Endothelial cell of umbilical vein (primary cell): ENCODE measurements at regions not wholly inside any gene's neighbourhood (a gene's known extent, or its start where the extent isn't known, plus 50 kb on each side); places are given as distances from the start of the nearest gene placed in this dataset.
"Not testable (repeated sequence)": the region's sequence is repeated elsewhere in the genome, so short reads cannot be mapped to it uniquely, and the experiment has no call there.

ENCODE experiments used
- BruUV-seq: library from RNA; stranded (reverse); fragments of 400-500 nt; replicated peaks from 2 replicates; lab custom pipeline; 2021; lab: Mats Ljungman, UMichigan
- CTCF ChIA-PET: fragments of 300-600, 350-600 bp; sonication (Branson Sonifier 250); formaldehyde crosslinking; loops from one replicate; lab custom pipeline; 2021; ENCODE audit warnings: antibody characterized with exemption, inconsistent platforms; lab: Charles Lee
- POLR2A ChIA-PET: fragments of 300-600, 350-600 bp; sonication (Branson Sonifier 250); formaldehyde crosslinking; loops from one replicate; lab custom pipeline; 2021; ENCODE audit warnings: antibody characterized with exemption, inconsistent platforms; lab: Charles Lee
- DNase-seq: peaks from one replicate; pipeline ENCODE4 v3.0.0-alpha.2; 2011; ENCODE audit warnings: low read depth, low spot score
- FAIRE-seq: peaks from 2 replicates; lab custom pipeline; 2011; peaks lifted over from hg19 to GRCh38; lab: Jason Lieb, UNC
- H2AFZ ChIP-seq: 2 replicates; pipeline ENCODE4 v1.6.0; 2012; ENCODE audit warnings: low read depth, low read length, control low read depth, inconsistent platforms
- H3K27ac ChIP-seq: 2 replicates; pipeline ENCODE4 v1.5.1; 2011; ENCODE audit warnings: low read depth, mild to moderate bottlenecking, control low read depth, low read length, moderate library complexity; ENCODE audit not compliant: insufficient read depth
- H3K27me3 ChIP-seq, 2 experiments: 2 replicates each; pipeline versions ENCODE4 v1.6.0 to v1.6.1; 2011; ENCODE audit warnings: low read length in 2 of 2, mixed read lengths in 1 of 2; ENCODE audit not compliant: control insufficient read depth in 2 of 2, insufficient read depth in 2 of 2
- H3K36me3 ChIP-seq, 2 experiments: 2 replicates in 1 of 2; 3 replicates in 1 of 2; pipeline ENCODE4 v1.5.1; 2011; ENCODE audit warnings: low read length in 2 of 2, mild to moderate bottlenecking in 1 of 2, moderate library complexity in 1 of 2; ENCODE audit not compliant: control insufficient read depth in 2 of 2, insufficient read depth in 2 of 2; ENCODE audit errors: extremely low read depth in 1 of 2
- H3K4me1 ChIP-seq: 3 replicates; pipeline ENCODE4 v1.5.1; 2011; ENCODE audit warnings: mild to moderate bottlenecking, low read length; ENCODE audit not compliant: control insufficient read depth, insufficient read depth; ENCODE audit errors: extremely low read depth
- H3K4me2 ChIP-seq: 2 replicates; pipeline ENCODE4 v1.6.1; 2011; ENCODE audit warnings: low read length, control low read depth, mixed read lengths; ENCODE audit not compliant: insufficient read depth
- H3K4me3 ChIP-seq, 3 experiments: fragments of 200-600 bp in 1 of 3; sonication (generic), shearing (Covaris generic) in 1 of 3; replicated peaks in 1 of 3; 2 replicates each; pipeline ENCODE4 v1.5.1; 2011 to 2016; ENCODE audit warnings: control low read depth in 3 of 3, low read length in 3 of 3, mild to moderate bottlenecking in 2 of 3, inconsistent platforms in 1 of 3, low read depth in 1 of 3, moderate library complexity in 1 of 3; ENCODE audit not compliant: insufficient read depth in 1 of 3
- H3K79me2 ChIP-seq: 2 replicates; pipeline ENCODE4 v1.6.0; 2012; ENCODE audit warnings: low read length, inconsistent platforms; ENCODE audit not compliant: control insufficient read depth, insufficient read depth
- H3K9ac ChIP-seq: replicated peaks from 2 replicates; pipeline ENCODE3; 2011; ENCODE audit warnings: low read length, control low read depth; ENCODE audit not compliant: insufficient read depth; ENCODE audit errors: extremely low read depth
- H3K9me1 ChIP-seq: replicated peaks from 3 replicates; pipeline ENCODE4 v1.6.0; 2011; ENCODE audit warnings: mild to moderate bottlenecking, low read length; ENCODE audit not compliant: control insufficient read depth, insufficient read depth; ENCODE audit errors: extremely low read depth
- H3K9me3 ChIP-seq: replicated peaks from 2 replicates; pipeline ENCODE4 v1.5.1; 2012; ENCODE audit warnings: low read length, inconsistent platforms; ENCODE audit not compliant: control insufficient read depth, insufficient read depth
- H4K20me1 ChIP-seq: replicated peaks from 2 replicates; pipeline ENCODE3; 2011; ENCODE audit warnings: mild to moderate bottlenecking, low read length; ENCODE audit not compliant: control insufficient read depth, insufficient read depth; ENCODE audit errors: extremely low read depth
- CTCF ChIP-seq, 2 donors: IDR thresholded peaks; 1 replicate in 1 of 2; 2 replicates in 1 of 2; pipeline ENCODE4 v1.5.1; 2011; ENCODE audit warnings: low read length in 2 of 2, mild to moderate bottlenecking in 2 of 2, moderate library complexity in 2 of 2, control low read depth in 1 of 2, inconsistent platforms in 1 of 2, low read depth in 1 of 2; ENCODE audit not compliant: insufficient read depth in 1 of 2; ENCODE audit errors: extremely low read depth in 1 of 2
- EZH2 ChIP-seq: IDR thresholded peaks from 2 replicates; pipeline ENCODE4 v1.6.1; 2012; ENCODE audit warnings: borderline replicate concordance, low read depth, mild to moderate bottlenecking, moderate library complexity, low read length, inconsistent platforms; ENCODE audit not compliant: severe bottlenecking
- FOS ChIP-seq: IDR thresholded peaks from 2 replicates; pipeline ENCODE4 v1.6.1; 2011; ENCODE audit warnings: mild to moderate bottlenecking, low read length, moderate library complexity, borderline replicate concordance; ENCODE audit not compliant: insufficient read depth
- GATA2 ChIP-seq: IDR thresholded peaks from 2 replicates; pipeline ENCODE4 v1.7.0; 2011; ENCODE audit warnings: low read depth, mild to moderate bottlenecking, moderate library complexity, mixed read lengths, low read length; ENCODE audit not compliant: insufficient read length, insufficient read depth
- JUN ChIP-seq: IDR thresholded peaks from 2 replicates; pipeline ENCODE4 v1.6.1; 2011; ENCODE audit warnings: borderline replicate concordance, low read depth; ENCODE audit not compliant: insufficient read length, insufficient read depth
- MAX ChIP-seq: IDR thresholded peaks from 2 replicates; pipeline ENCODE4 v1.6.1; 2011; ENCODE audit not compliant: insufficient read depth, insufficient read length
- MYC ChIP-seq: IDR thresholded peaks from one replicate; pipeline ENCODE4 v1.6.1; 2011; ENCODE audit warnings: mild to moderate bottlenecking, low read depth, low read length
- POLR2A ChIP-seq: IDR thresholded peaks from 2 replicates; pipeline ENCODE4 v1.6.1; 2012; ENCODE audit warnings: low read depth, mild to moderate bottlenecking, control low read depth, low read length
- POLR2AphosphoS5 ChIP-seq: IDR thresholded peaks from 2 replicates; pipeline ENCODE4 v1.6.1; 2012; ENCODE audit warnings: low read depth, mild to moderate bottlenecking, control low read depth, low read length, moderate library complexity; ENCODE audit not compliant: insufficient read depth
- dilution Hi-C: fragments of 300-500 bp; cut with MboI; formaldehyde crosslinking; loops from one replicate; pipeline ENCODE4 v1.15.0; 2019; ENCODE audit warnings: low sequenced_read_pairs; ENCODE audit not compliant: extremely low pct_ligation_motif_present
- intact Hi-C: fragments of 100-400 bp; cut with micrococcal nuclease; formaldehyde crosslinking; loops from one replicate; pipeline ENCODE4 v1.10.0; 2022

GRCh38 chr9:3646226-3646625, 120.4 kb upstream of the RFX3 start:
- no peak overlapping the region for H3K4me3 ChIP-seq
- no peak for DNase-seq
- H3K9me1 ChIP-seq: no peaks in the 10 kb centered on the region
- TF ChIP-seq GATA2 (no peak), EZH2 (no peak), MAX (no peak), MYC (no peak), FOS (no peak), POLR2A (no peak), JUN (no peak), POLR2AphosphoS5 (no peak), CTCF (IDR thresholded peaks at IDR 0.05; ENCODE audit: extremely low read depth in 1 of 2, insufficient read depth in 1 of 2, low read depth in 1 of 2, low read length in 2 of 2) (no peak)
- no TSS peak for BruUV-seq
- CTCF ChIA-PET: interaction anchor here (3.3 kb wide), 1 partner anchor 405 kb away, joined by 16 read pairs; no protein-coding TSS in a partner anchor
- H3K4me2 ChIP-seq: no peak overlapping the region
- H2AFZ ChIP-seq: no peak overlapping the region
- H3K9ac ChIP-seq: no peak overlapping the region
- no peaks in the 10 kb centered on the region for H3K9me3 ChIP-seq
- H3K27ac ChIP-seq: no peak overlapping the region
- H3K4me1 ChIP-seq: no peaks in the 10 kb centered on the region
- FAIRE-seq: no peak
- no peaks in the 10 kb centered on the region for H3K79me2 ChIP-seq
- intact Hi-C loops (no loop called here), dilution Hi-C loops (no loop called here)
- POLR2A ChIA-PET: no interaction called here
- H3K27me3 ChIP-seq: no peaks in the 10 kb centered on the region
- no peaks in the 10 kb centered on the region for H3K36me3 ChIP-seq
- H4K20me1 ChIP-seq: no peaks in the 10 kb centered on the region

GRCh38 chr9:3642075-3642474, 116.3 kb upstream of the RFX3 start:
- FAIRE-seq, intact Hi-C loops, H3K36me3 ChIP-seq, H3K4me2 ChIP-seq, H3K4me3 ChIP-seq, CTCF ChIA-PET, H3K27ac ChIP-seq, H3K79me2 ChIP-seq, H4K20me1 ChIP-seq, H3K9me3 ChIP-seq, POLR2A ChIA-PET, H3K27me3 ChIP-seq, dilution Hi-C loops, H2AFZ ChIP-seq, H3K9me1 ChIP-seq, H3K9ac ChIP-seq, DNase-seq, BruUV-seq, H3K4me1 ChIP-seq: not testable (repeated sequence)
